IPS-18a (cell line): ENCODE measurements at regions not wholly inside any gene's neighbourhood (a gene's known extent, or its start where the extent isn't known, plus 50 kb on each side); places are given as distances from the start of the nearest gene placed in this dataset.
"Not testable (repeated sequence)": the region's sequence is repeated elsewhere in the genome, so short reads cannot be mapped to it uniquely, and the experiment has no call there.

Experiments
- H3K27ac ChIP-seq: one replicate; pipeline ENCODE4 v1.5.1; 2013; ENCODE audit warnings: low read length
- H3K27me3 ChIP-seq: one replicate; pipeline ENCODE4 v1.6.1; 2013; ENCODE audit warnings: mild to moderate bottlenecking, low read length; ENCODE audit not compliant: control insufficient read depth, insufficient read depth
- H3K36me3 ChIP-seq: one replicate; pipeline ENCODE4 v1.6.1; 2013; ENCODE audit warnings: low read depth, low read length; ENCODE audit not compliant: control insufficient read depth
- H3K4me1 ChIP-seq: one replicate; pipeline ENCODE4 v1.6.1; 2013; ENCODE audit warnings: low read depth, low read length; ENCODE audit not compliant: control insufficient read depth
- H3K4me3 ChIP-seq: one replicate; pipeline ENCODE4 v1.5.1; 2013; ENCODE audit warnings: low read length
- H3K9ac ChIP-seq: one replicate; pipeline ENCODE4 v1.6.1; 2013; ENCODE audit warnings: mild to moderate bottlenecking, low read length, moderate library complexity
- H3K9me3 ChIP-seq: one replicate; pipeline ENCODE4 v1.6.1; 2013; ENCODE audit warnings: low read depth, low read length; ENCODE audit not compliant: control insufficient read depth

DNA sequence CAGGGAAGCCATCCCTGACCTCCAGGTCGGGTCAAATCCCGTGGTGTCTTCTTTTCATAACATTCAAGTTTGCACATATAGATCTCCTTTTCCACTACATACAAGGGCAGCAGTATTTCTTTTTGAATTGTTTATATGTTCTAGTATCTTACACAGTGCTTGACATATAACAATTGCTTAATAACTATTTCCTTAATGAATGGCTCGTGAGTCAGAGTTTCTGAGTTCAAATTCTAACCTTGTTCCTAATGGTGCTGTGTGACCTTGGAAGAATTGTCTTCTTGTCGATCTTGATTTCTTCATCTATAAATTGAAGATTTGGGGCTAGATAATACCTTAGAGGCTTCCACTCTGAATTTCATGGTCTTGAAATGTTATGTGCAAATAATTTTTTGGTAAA is 57.2 kb upstream of the PELI2 start:
- Histone ChIP-seq H3K9ac (no peak overlapping the region), H3K4me3 (no peak overlapping the region), H3K36me3 (no peaks in the 10 kb centered on the region), H3K4me1 (peaks cover 3% of the 10 kb centered on the region), H3K27ac (no peak overlapping the region), H3K9me3 (no peaks in the 10 kb centered on the region), H3K27me3 (no peaks in the 10 kb centered on the region)

DNA sequence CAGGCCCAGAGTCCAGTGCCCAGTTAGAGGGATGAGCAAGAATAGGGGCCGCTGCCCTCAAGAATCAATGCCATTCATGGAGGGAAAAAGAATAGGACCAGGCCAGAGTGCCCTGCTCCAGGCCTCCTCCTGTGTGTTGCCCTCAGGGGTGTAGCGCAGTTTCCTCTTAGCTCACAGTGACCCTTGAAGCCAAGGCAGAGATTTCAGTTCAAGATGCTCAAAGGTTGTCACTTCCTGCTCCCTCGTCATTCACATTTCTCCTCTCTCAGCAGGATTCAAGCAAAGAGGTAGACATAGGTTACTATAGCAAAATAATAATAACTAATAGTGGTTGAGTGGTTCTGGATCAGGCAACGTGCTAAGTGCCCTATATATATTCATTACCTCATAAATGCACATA is 55.1 kb upstream of the PELI2 start:
- no peak overlapping the region for H3K9ac ChIP-seq
- H3K4me1 ChIP-seq, result no peaks in the 10 kb centered on the region
- H3K36me3 ChIP-seq, result no peaks in the 10 kb centered on the region
- no peak overlapping the region for H3K4me3 ChIP-seq
- H3K27me3 ChIP-seq, result no peaks in the 10 kb centered on the region
- no peaks in the 10 kb centered on the region for H3K9me3 ChIP-seq
- H3K27ac ChIP-seq, result no peak overlapping the region

DNA sequence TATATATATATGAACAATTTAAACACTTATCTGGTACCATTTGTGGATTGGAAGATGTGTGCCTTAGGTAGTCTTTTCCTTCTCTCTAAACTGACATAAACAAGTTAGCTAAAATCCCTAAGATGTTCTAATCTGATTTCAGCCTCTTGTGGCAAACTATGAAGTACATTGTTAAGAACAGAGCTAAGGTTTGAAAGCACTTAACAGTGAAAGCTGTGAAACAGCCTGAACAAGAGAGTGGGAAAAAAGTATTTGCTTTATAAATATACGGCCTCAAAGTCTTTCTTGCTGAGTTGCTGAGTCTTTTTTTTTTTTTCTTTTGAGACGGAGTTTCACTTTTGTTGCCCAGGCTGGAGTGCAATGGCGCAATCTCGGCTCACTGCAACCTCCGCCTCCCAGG is 53.7 kb upstream of the PELI2 start:
- no peak overlapping the region for H3K4me3 ChIP-seq
- no peak overlapping the region for H3K9ac ChIP-seq
- no peaks in the 10 kb centered on the region for H3K9me3 ChIP-seq
- H3K36me3 ChIP-seq, result no peaks in the 10 kb centered on the region
- no peak overlapping the region for H3K27ac ChIP-seq
- no peaks in the 10 kb centered on the region for H3K27me3 ChIP-seq
- no peaks in the 10 kb centered on the region for H3K4me1 ChIP-seq

GRCh38 chr14:56065199-56065598 is 53.0 kb upstream of the PELI2 start:
- H3K27ac ChIP-seq, H3K9ac ChIP-seq, H3K36me3 ChIP-seq, H3K4me3 ChIP-seq, H3K4me1 ChIP-seq, H3K27me3 ChIP-seq, H3K9me3 ChIP-seq: not testable (repeated sequence)

DNA sequence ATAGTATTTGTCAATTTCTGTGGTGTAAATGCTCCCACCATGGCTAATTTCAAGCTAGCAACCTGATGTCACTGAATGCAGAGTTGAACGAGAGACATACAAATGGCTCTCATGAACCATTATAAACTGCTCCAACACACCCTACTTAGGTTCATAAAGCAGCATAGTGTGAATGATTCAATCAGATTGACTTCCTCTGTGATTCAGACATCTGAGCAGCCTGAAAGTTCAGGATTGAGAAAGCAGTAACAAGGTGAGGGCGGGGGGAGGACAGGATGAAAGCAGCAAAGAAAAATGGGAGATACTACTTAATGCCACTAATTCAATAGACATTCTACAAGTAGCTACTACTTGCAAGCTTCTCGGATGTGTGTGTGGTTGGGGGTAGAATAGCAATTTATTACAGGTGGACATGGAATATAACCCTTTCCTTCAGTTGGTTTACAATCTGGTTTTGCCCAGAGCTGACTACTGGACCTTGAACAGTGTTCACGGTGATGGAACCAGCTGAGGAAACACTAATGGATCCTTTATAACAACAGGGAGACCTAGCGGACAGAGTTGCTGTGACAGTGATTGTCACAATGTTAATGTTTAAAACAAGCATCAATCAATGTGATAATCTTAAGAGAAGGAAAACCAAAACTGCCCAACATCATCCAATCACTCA is 52.5 kb upstream of the PELI2 start:
- no peaks in the 10 kb centered on the region for H3K27me3 ChIP-seq
- no peak overlapping the region for H3K4me3 ChIP-seq
- H3K9ac ChIP-seq, result no peak overlapping the region
- H3K27ac ChIP-seq, result no peak overlapping the region
- no peaks in the 10 kb centered on the region for H3K36me3 ChIP-seq
- no peaks in the 10 kb centered on the region for H3K4me1 ChIP-seq
- no peaks in the 10 kb centered on the region for H3K9me3 ChIP-seq
